Fibroblast of villous mesenchyme (primary cell): ENCODE measurements at regions not wholly inside any gene's neighbourhood (a gene's known extent, or its start where the extent isn't known, plus 50 kb on each side); places are given as distances from the start of the nearest gene placed in this dataset.

Experiments used
- DNase-seq: peaks from one replicate; pipeline ENCODE4 v3.0.0-alpha.2; 2010; ENCODE audit warnings: low read depth
- H3K4me3 ChIP-seq: 2 replicates; pipeline ENCODE4 v1.5.1; 2011; ENCODE audit warnings: low read depth, mild to moderate bottlenecking, low read length
- CTCF ChIP-seq: IDR thresholded peaks from 2 replicates; pipeline ENCODE4 v1.5.1; 2012; ENCODE audit warnings: low read depth, mild to moderate bottlenecking, low read length; ENCODE audit not compliant: insufficient read depth

- DNase-seq, result no peak
- no peak overlapping the region for H3K4me3 ChIP-seq
- TF ChIP-seq CTCF, result no peak
These were observed 69.5 kb downstream of the TMEM30B start for GRCh38 chr14:61211476-61212255.

GRCh38 chr14:61203081-61203753 lies 77.9 kb downstream of the TMEM30B start:
- no peak for TF ChIP-seq CTCF
- DNase-seq, result no peak
- H3K4me3 ChIP-seq, result no peak overlapping the region

- no peak overlapping the region for H3K4me3 ChIP-seq
- no peak for TF ChIP-seq CTCF
- no peak for DNase-seq
These were observed 79.0 kb downstream of the TMEM30B start for GRCh38 chr14:61202124-61202523.

GRCh38 chr14:61201171-61201570 lies 80.0 kb downstream of the TMEM30B start:
- no peak for DNase-seq

GRCh38 chr14:61197416-61197815 lies 83.7 kb downstream of the TMEM30B start:
- no peak for TF ChIP-seq CTCF
- DNase-seq, result no peak
- no peak overlapping the region for H3K4me3 ChIP-seq

More at GRCh38 chr14:61201171-61201570, 80.0 kb downstream of the TMEM30B start:
- no peak overlapping the region for H3K4me3 ChIP-seq
- no peak for TF ChIP-seq CTCF

- peak; percentile 35 for TF ChIP-seq CTCF
These were observed 84.3 kb downstream of the TMEM30B start for GRCh38 chr14:61196792-61197191.

GRCh38 chr14:61196034-61196433 lies 85.1 kb downstream of the TMEM30B start:
- no peak for DNase-seq
- H3K4me3 ChIP-seq, result no peak overlapping the region
- peak; percentile 25 for TF ChIP-seq CTCF

More at GRCh38 chr14:61196792-61197191, 84.3 kb downstream of the TMEM30B start:
- no peak overlapping the region for H3K4me3 ChIP-seq
- peak; percentile 12 for DNase-seq
